HFFc6 (cell line): ENCODE measurements at regions not wholly inside any gene's neighbourhood (a gene's known extent, or its start where the extent isn't known, plus 50 kb on each side); places are given as distances from the start of the nearest gene placed in this dataset.
A peak's percentile ranks its signal among the peaks of the same experiment; 100 is the strongest.

Experiments used
- DNase-seq: peaks from one replicate; pipeline ENCODE4 v3.0.0-alpha.2; 2018
- H3K27ac Mint-ChIP-seq: 2 replicates; pipeline ENCODE4 v1.8.0; 2020; ENCODE audit warnings: mild to moderate bottlenecking, mixed read lengths
- H3K27me3 Mint-ChIP-seq: 2 replicates; pipeline ENCODE4 v1.8.0; 2021; ENCODE audit warnings: mild to moderate bottlenecking, moderate library complexity, mixed read lengths; ENCODE audit not compliant: insufficient read depth
- H3K36me3 Mint-ChIP-seq: 2 replicates; pipeline ENCODE4 v1.8.0; 2021; ENCODE audit warnings: low read depth, mixed read lengths
- H3K4me1 Mint-ChIP-seq: 2 replicates; pipeline ENCODE4 v1.8.0; 2020; ENCODE audit warnings: low read depth, mixed read lengths
- H3K4me3 Mint-ChIP-seq: 2 replicates; pipeline ENCODE4 v1.8.0; 2020; ENCODE audit warnings: mild to moderate bottlenecking, moderate library complexity, mixed read lengths
- H3K9me3 Mint-ChIP-seq: 2 replicates; pipeline ENCODE4 v1.8.0; 2020; ENCODE audit warnings: mild to moderate bottlenecking, mixed read lengths
- CTCF ChIP-seq: fragments of 200-600 bp; sonication (generic); IDR thresholded peaks from 2 replicates; pipeline ENCODE4 v1.5.0; 2021; ENCODE audit warnings: antibody characterized with exemption, mild to moderate bottlenecking

- H3K27me3 Mint-ChIP-seq, result no peaks in the 10 kb centered on the region
- peaks cover 9% of the 10 kb centered on the region for H3K36me3 Mint-ChIP-seq
- no peak for TF ChIP-seq CTCF
- H3K4me1 Mint-ChIP-seq, result peaks cover 20% of the 10 kb centered on the region; the same call in 1 of the 2 replicates
- no peaks in the 10 kb centered on the region; the same call in 1 of the 2 replicates for H3K9me3 Mint-ChIP-seq
- no peak overlapping the region for H3K4me3 Mint-ChIP-seq
- no peak for DNase-seq
- no peak overlapping the region for H3K27ac Mint-ChIP-seq
Observed at GRCh38 chr3:106251160-106251892, 382.5 kb upstream of the CBLB start.

GRCh38 chr3:106255870-106256248, 387.0 kb upstream of the CBLB start:
- Mint-ChIP-seq H3K36me3 (peaks cover 9% of the 10 kb centered on the region; the same call in 1 of the 2 replicates), H3K4me3 (no peak overlapping the region), H3K27me3 (no peaks in the 10 kb centered on the region; the same call in 1 of the 2 replicates), H3K27ac (no peak overlapping the region), H3K9me3 (no peaks in the 10 kb centered on the region; the same call in 1 of the 2 replicates), H3K4me1 (no peaks in the 10 kb centered on the region)
- DNase-seq, result no peak
- no peak for TF ChIP-seq CTCF

GRCh38 chr3:106256249-106256957, 387.6 kb upstream of the CBLB start:
- peaks cover 8% of the 10 kb centered on the region; the same call in 1 of the 2 replicates for H3K36me3 Mint-ChIP-seq
- no peak for TF ChIP-seq CTCF
- H3K27me3 Mint-ChIP-seq, result no peaks in the 10 kb centered on the region; the same call in 1 of the 2 replicates
- H3K4me1 Mint-ChIP-seq, result peaks cover 4% of the 10 kb centered on the region
- H3K27ac Mint-ChIP-seq, result no peak overlapping the region
- no peak for DNase-seq
- no peak overlapping the region for H3K4me3 Mint-ChIP-seq
- H3K9me3 Mint-ChIP-seq, result no peaks in the 10 kb centered on the region; the same call in 1 of the 2 replicates

GRCh38 chr3:106257172-106257571, 388.4 kb upstream of the CBLB start:
- Mint-ChIP-seq H3K4me1 (peaks cover 12% of the 10 kb centered on the region), H3K9me3 (no peaks in the 10 kb centered on the region; the same call in 1 of the 2 replicates), H3K4me3 (no peak overlapping the region), H3K36me3 (0 out of 2 replicates have a peak, but pooled peaks cover 4% of the 10 kb centered on the region), H3K27me3 (no peaks in the 10 kb centered on the region; the same call in 1 of the 2 replicates), H3K27ac (no peak overlapping the region)
- TF ChIP-seq CTCF, result no peak
- DNase-seq, result no peak

- Mint-ChIP-seq H3K4me3 (no peak overlapping the region), H3K27ac (no peak overlapping the region; the same call in 1 of the 2 replicates), H3K4me1 (peaks cover 28% of the 10 kb centered on the region), H3K27me3 (no peaks in the 10 kb centered on the region; the same call in 1 of the 2 replicates), H3K9me3 (no peaks in the 10 kb centered on the region), H3K36me3 (peaks cover 4% of the 10 kb centered on the region; the same call in 1 of the 2 replicates)
- TF ChIP-seq CTCF, result no peak
- peak; percentile 30 for DNase-seq
Observed at GRCh38 chr3:106261396-106261795, 392.6 kb upstream of the CBLB start.
